HG03439 (cell line): ENCODE measurements at regions not wholly inside any gene's neighbourhood (a gene's known extent, or its start where the extent isn't known, plus 50 kb on each side); places are given as distances from the start of the nearest gene placed in this dataset.

Experiments used
- ATAC-seq: cut with Tn5 transposase; IDR thresholded peaks from one replicate; pipeline ENCODE4 v1.9.1; 2021; ENCODE audit warnings: mild to moderate bottlenecking, moderate library complexity; ENCODE audit not compliant: unreplicated experiment

DNA sequence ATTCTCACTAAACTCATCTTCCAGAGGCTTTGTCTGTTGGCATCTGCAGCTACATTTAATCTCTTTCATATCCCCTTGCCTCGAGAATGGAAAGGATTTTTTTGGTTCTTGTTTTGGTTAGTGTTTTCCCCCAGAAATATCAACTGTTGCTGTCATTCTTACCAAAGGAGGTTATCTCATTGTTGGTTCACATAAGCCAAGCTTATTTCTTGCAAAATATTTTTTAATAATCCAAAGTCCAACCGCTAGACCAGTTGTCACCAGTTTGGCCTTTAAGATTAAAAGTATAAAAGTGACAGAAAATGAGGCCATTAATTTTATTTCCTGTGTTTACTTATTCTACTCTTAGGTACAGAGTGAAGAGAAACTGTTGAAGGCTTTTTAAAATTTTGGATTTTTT, 66.5 kb upstream of the PROX1 start:
- no peak for ATAC-seq

DNA sequence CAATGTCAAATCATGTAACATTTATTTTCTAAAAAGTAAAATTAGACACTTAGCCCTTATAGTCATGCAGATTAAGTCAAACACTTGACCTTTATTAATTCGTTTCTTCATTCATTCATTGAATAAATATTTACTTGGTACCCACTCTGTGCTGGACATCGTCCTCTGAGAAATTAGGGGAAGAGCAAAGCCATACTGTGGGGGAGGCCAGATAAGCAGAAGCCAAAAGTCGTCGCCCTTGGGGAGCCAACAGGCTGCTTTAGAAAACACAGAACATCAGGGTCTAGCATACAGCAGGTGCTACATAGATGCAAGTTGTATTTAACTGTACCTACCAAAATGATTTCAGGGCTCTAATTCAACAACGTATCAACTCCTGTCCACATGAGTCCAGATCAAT, 66.1 kb upstream of the PROX1 start:
- no peak for ATAC-seq

DNA sequence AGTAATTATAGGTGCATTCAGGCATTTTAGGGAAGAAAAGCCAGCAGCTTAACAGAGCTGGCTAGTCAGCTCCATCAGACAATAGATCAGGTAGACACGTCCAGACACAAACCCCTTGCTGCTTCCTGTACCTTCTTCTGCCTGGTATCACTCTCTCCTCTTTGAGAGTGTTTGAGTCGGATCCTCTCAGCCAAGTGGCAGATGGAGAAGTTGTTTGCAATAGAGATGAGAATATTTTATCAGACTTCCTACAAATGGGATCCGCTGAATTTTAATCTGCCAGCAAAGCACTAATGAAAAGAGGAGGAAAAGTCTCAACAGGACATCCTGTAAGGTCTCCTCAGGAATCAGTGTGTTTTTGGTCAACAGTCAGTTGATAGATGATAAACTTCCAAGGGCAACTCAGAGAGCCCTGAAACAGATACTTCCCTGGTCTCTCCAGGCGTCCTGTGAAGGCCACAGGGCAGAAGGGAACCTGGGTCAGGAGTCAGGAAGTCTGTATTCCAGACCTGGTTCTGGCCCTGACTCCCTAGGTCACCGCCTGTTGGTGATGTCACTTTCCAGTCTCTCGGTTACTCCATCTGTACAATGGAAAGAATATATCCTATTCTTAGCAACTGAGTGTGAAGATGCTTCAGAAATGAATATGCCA, 62.1 kb upstream of the PROX1 start:
- ATAC-seq: no peak

DNA sequence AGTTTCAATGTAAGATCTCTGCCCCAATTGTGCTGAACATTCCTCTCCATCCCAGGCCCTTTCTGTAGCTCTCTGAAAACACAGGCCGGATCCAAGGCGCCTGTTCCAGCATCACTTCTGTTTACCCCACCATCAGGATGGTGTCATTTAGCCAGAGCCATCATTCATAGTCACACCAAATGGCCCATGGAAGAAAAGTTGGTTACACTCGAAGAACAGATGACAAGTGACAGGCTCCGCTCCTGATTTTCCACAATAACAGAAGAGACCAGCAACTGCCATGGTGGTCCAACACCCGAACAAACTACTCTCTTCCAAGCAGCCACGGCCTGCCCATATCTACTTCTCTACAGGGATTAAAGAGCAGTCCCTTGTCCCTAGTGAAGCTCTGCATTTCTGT, 59.9 kb upstream of the PROX1 start:
- no peak for ATAC-seq

DNA sequence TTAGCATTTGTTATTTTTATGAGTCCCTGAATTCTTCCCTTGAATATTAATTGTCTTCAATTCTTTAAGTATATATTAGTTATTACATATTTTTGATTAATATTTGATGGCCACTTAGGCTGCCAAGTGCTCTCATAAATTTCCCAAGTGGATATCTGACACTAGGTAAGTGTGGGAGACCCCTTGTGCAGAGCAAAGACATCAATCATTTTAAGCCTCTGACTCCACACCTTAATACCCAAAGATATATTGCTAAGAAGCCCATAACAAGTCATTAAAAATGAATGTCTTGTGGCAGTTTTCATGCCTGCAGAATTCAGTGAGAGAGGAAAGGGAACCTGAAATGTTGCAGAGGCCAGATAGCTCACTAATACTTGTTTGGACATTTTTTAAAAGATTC, 58.4 kb upstream of the PROX1 start:
- ATAC-seq: no peak

DNA sequence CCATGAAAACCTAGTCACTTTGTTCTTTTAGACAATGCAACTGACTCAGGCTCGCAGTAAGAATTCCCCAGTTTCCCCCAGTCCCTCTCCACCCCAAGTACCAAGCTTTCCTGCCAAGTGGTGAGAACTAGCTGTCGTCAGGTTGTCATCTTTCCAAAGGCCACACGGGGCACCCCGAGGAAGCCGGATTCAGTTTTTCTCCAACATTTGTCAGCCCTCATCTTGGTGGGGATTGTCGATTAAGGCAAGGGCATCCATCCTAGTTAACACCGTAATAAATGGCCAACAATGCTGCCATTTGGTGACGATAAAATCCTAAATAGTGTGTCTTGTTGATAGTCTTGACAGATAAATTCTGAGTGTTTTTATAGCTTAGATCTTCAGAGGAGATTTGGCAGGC, 55.9 kb upstream of the PROX1 start:
- no peak for ATAC-seq

DNA sequence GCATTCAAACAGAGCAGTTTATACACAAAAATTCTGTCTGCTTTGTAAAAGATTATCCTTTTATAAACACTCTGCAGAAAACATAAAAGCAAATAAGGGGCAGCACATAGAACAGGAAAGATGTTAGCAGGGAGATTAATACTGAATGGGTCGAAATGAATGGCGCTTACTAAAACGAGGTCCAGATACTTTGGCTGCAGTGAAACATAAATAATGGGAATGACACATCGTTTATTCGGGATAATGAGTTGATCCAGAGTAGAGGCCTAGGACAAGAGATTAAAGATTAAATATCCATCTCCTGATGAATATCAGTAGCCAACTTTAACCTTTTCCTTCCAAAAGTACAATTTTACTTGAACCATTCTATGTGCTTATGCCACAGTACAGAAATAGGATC, 54.4 kb upstream of the PROX1 start:
- no peak for ATAC-seq

DNA sequence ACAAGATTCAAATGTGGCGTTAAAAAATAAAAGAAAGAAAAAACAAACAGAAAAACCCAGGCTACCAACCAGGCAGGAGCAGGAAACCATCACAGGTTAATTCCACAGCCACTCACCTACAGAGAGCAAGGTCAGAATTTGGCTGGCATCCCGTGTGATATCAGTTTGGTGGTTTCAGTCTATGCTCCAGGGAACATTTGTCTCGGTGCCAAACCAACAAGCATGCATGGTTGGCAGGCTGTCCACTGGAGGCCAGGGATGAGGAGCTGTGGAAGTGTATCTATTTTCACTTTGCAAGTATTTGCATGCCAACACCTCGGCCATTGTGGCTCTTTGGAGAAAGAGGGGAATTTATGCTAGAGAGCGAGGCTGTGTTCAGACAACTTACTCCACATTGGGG, 53.1 kb upstream of the PROX1 start:
- ATAC-seq: no peak

DNA sequence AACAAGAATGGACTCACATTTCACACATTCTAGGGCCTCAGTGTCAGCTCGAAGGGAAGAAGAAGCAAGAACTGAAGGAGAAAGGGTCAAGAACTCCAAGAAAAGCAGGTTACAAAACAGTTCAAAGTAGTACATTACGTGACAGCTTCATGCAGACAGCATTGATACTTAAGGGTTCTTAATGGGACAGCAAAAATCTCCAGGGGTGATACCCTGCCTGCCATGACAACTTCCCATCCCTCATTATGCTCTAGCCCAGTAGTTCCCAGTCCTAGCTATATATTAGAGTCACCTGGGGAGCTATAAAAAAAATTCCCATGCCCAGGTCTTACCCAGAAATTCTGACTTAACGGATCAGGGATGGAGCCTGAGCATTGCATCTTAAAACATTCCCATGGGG, 51.2 kb upstream of the PROX1 start:
- ATAC-seq: no peak
